ENCODE measurements at regions not wholly inside any gene's neighbourhood (a gene's known extent, or its start where the extent isn't known, plus 50 kb on each side); places are given as distances from the start of the nearest gene placed in this dataset.

- Mint-ChIP-seq H3K4me3 (no peak overlapping the region), H3K36me3 (no peaks in the 10 kb centered on the region), H3K4me1 (no peaks in the 10 kb centered on the region), H3K27ac (no peak overlapping the region), H3K9me3 (peaks cover 0 to 6% (median 0%) of the 10 kb centered on the region in 8 donors), H3K27me3 (peaks cover 0 to 2% of the 10 kb centered on the region in 2 donors)
- no peaks in the 10 kb centered on the region for H3K27me3 ChIP-seq (ENCODE audit: insufficient read depth, low read length)
- DNase-seq: no peak
- H3K9me3 ChIP-seq (ENCODE audit: control insufficient read depth in 1 of 2, low read length in 2 of 2): no peaks in the 10 kb centered on the region
- CTCF ChIA-PET (ENCODE audit: partially characterized antibody): no interaction called here
- H3K4me3 ChIP-seq (ENCODE audit: low read length in 2 of 2): no peak overlapping the region
- no peak overlapping the region for H3K27ac ChIP-seq (ENCODE audit: low read depth, low read length)
- POLR2A ChIA-PET (ENCODE audit: partially characterized antibody): no interaction called here
- no peaks in the 10 kb centered on the region for H3K4me1 ChIP-seq (ENCODE audit: insufficient read depth, low read length)
- H3K36me3 ChIP-seq (ENCODE audit: insufficient read depth, low read length): no peaks in the 10 kb centered on the region
- intact Hi-C loops (cut with micrococcal nuclease): no loop called here
These were observed 424.4 kb downstream of the DSEL start for GRCh38 chr18:67092141-67092540.

- Mint-ChIP-seq H3K4me3 (no peak overlapping the region), H3K36me3 (no peaks in the 10 kb centered on the region), H3K27ac (no peak overlapping the region), H3K9me3 (peaks cover 0 to under 1% (median 0%) of the 10 kb centered on the region in 8 donors), H3K4me1 (no peaks in the 10 kb centered on the region), H3K27me3 (no peaks in the 10 kb centered on the region)
- Histone ChIP-seq H3K9me3 (ENCODE audit: control insufficient read depth in 1 of 2, low read length in 2 of 2) (no peaks in the 10 kb centered on the region), H3K27ac (ENCODE audit: low read depth, low read length) (no peak overlapping the region), H3K4me1 (ENCODE audit: insufficient read depth, low read length) (no peaks in the 10 kb centered on the region), H3K36me3 (ENCODE audit: insufficient read depth, low read length) (no peaks in the 10 kb centered on the region), H3K27me3 (ENCODE audit: insufficient read depth, low read length) (no peaks in the 10 kb centered on the region), H3K4me3 (ENCODE audit: low read length in 2 of 2) (no peak overlapping the region)
- intact Hi-C loops (cut with micrococcal nuclease): no loop called here
- no peak for DNase-seq
- CTCF ChIA-PET (ENCODE audit: partially characterized antibody): no interaction called here
- POLR2A ChIA-PET (ENCODE audit: partially characterized antibody): no interaction called here
These were observed 434.9 kb downstream of the DSEL start for GRCh38 chr18:67081482-67082211.

GRCh38 chr18:67080601-67081000, 435.9 kb downstream of the DSEL start:
- Histone ChIP-seq H3K36me3 (ENCODE audit: insufficient read depth, low read length) (no peaks in the 10 kb centered on the region), H3K4me1 (ENCODE audit: insufficient read depth, low read length) (no peaks in the 10 kb centered on the region), H3K9me3 (ENCODE audit: control insufficient read depth in 1 of 2, low read length in 2 of 2) (no peaks in the 10 kb centered on the region), H3K27ac (ENCODE audit: low read depth, low read length) (no peak overlapping the region), H3K27me3 (ENCODE audit: insufficient read depth, low read length) (no peaks in the 10 kb centered on the region), H3K4me3 (ENCODE audit: low read length in 2 of 2) (no peak overlapping the region)
- DNase-seq: no peak
- peaks cover 0 to 3% (median 0%) of the 10 kb centered on the region in 8 donors for H3K9me3 Mint-ChIP-seq
- H3K36me3 Mint-ChIP-seq: no peaks in the 10 kb centered on the region
- ChIA-PET POLR2A (ENCODE audit: partially characterized antibody) (no interaction called here), CTCF (ENCODE audit: partially characterized antibody) (no interaction called here)
- H3K4me1 Mint-ChIP-seq: no peaks in the 10 kb centered on the region
- H3K27ac Mint-ChIP-seq: no peak overlapping the region
- H3K27me3 Mint-ChIP-seq: no peaks in the 10 kb centered on the region
- intact Hi-C loops (cut with micrococcal nuclease): no loop called here
- no peak overlapping the region for H3K4me3 Mint-ChIP-seq

- intact Hi-C loops (cut with micrococcal nuclease): no loop called here
- Mint-ChIP-seq H3K4me1 (no peaks in the 10 kb centered on the region), H3K9me3 (peaks cover 0 to 6% (median 0%) of the 10 kb centered on the region in 8 donors), H3K27ac (no peak overlapping the region), H3K4me3 (no peak overlapping the region), H3K27me3 (no peaks in the 10 kb centered on the region), H3K36me3 (no peaks in the 10 kb centered on the region)
- no peaks in the 10 kb centered on the region for H3K27me3 ChIP-seq (ENCODE audit: insufficient read depth, low read length)
- POLR2A ChIA-PET (ENCODE audit: partially characterized antibody): no interaction called here
- CTCF ChIA-PET (ENCODE audit: partially characterized antibody): no interaction called here
- no peak for DNase-seq
- H3K4me1 ChIP-seq (ENCODE audit: insufficient read depth, low read length): no peaks in the 10 kb centered on the region
- H3K36me3 ChIP-seq (ENCODE audit: insufficient read depth, low read length): no peaks in the 10 kb centered on the region
- H3K27ac ChIP-seq (ENCODE audit: low read depth, low read length): no peak overlapping the region
- no peaks in the 10 kb centered on the region for H3K9me3 ChIP-seq (ENCODE audit: control insufficient read depth in 1 of 2, low read length in 2 of 2)
- no peak overlapping the region for H3K4me3 ChIP-seq (ENCODE audit: low read length in 2 of 2)
These were observed 442.2 kb downstream of the DSEL start for GRCh38 chr18:67074309-67074708.

- no peaks in the 10 kb centered on the region for H3K4me1 ChIP-seq (ENCODE audit: insufficient read depth, low read length)
- POLR2A ChIA-PET (ENCODE audit: partially characterized antibody): no interaction called here
- Mint-ChIP-seq H3K27me3 (no peaks in the 10 kb centered on the region), H3K9me3 (peaks cover 0 to 6% (median 0%) of the 10 kb centered on the region in 8 donors), H3K27ac (no peak overlapping the region), H3K4me3 (no peak overlapping the region), H3K36me3 (no peaks in the 10 kb centered on the region), H3K4me1 (no peaks in the 10 kb centered on the region)
- DNase-seq: no peak
- H3K4me3 ChIP-seq (ENCODE audit: low read length in 2 of 2): no peak overlapping the region
- H3K36me3 ChIP-seq (ENCODE audit: insufficient read depth, low read length): no peaks in the 10 kb centered on the region
- H3K27ac ChIP-seq (ENCODE audit: low read depth, low read length): no peak overlapping the region
- intact Hi-C loops (cut with micrococcal nuclease): no loop called here
- no peaks in the 10 kb centered on the region for H3K27me3 ChIP-seq (ENCODE audit: insufficient read depth, low read length)
- no peaks in the 10 kb centered on the region for H3K9me3 ChIP-seq (ENCODE audit: control insufficient read depth in 1 of 2, low read length in 2 of 2)
- CTCF ChIA-PET (ENCODE audit: partially characterized antibody): no interaction called here
These were observed 443.7 kb downstream of the DSEL start for GRCh38 chr18:67072791-67073190.

- peaks cover 0 to 6% (median 0%) of the 10 kb centered on the region in 8 donors for H3K9me3 Mint-ChIP-seq
- Histone ChIP-seq H3K27me3 (ENCODE audit: insufficient read depth, low read length) (no peaks in the 10 kb centered on the region), H3K36me3 (ENCODE audit: insufficient read depth, low read length) (no peaks in the 10 kb centered on the region), H3K4me1 (ENCODE audit: insufficient read depth, low read length) (no peaks in the 10 kb centered on the region), H3K27ac (ENCODE audit: low read depth, low read length) (no peak overlapping the region), H3K9me3 (ENCODE audit: control insufficient read depth in 1 of 2, low read length in 2 of 2) (no peaks in the 10 kb centered on the region), H3K4me3 (ENCODE audit: low read length in 2 of 2) (no peak overlapping the region)
- H3K4me1 Mint-ChIP-seq: no peaks in the 10 kb centered on the region
- H3K36me3 Mint-ChIP-seq: no peaks in the 10 kb centered on the region
- H3K27me3 Mint-ChIP-seq: no peaks in the 10 kb centered on the region
- CTCF ChIA-PET (ENCODE audit: partially characterized antibody): no interaction called here
- H3K4me3 Mint-ChIP-seq: no peak overlapping the region
- POLR2A ChIA-PET (ENCODE audit: partially characterized antibody): no interaction called here
- DNase-seq: no peak
- H3K27ac Mint-ChIP-seq: no peak overlapping the region
- intact Hi-C loops (cut with micrococcal nuclease): no loop called here
These were observed 447.9 kb downstream of the DSEL start for GRCh38 chr18:67068608-67069007.

GRCh38 chr18:67047334-67047733, 443.4 kb upstream of the CDH19 start:
- H3K27ac ChIP-seq (ENCODE audit: low read depth, low read length): no peak overlapping the region
- no peaks in the 10 kb centered on the region for H3K36me3 Mint-ChIP-seq
- CTCF ChIA-PET (ENCODE audit: partially characterized antibody): no interaction called here
- H3K4me1 Mint-ChIP-seq: no peaks in the 10 kb centered on the region
- H3K27me3 Mint-ChIP-seq: no peaks in the 10 kb centered on the region
- H3K4me1 ChIP-seq (ENCODE audit: insufficient read depth, low read length): no peaks in the 10 kb centered on the region
- no peak overlapping the region for H3K4me3 ChIP-seq (ENCODE audit: low read length in 2 of 2)
- H3K27me3 ChIP-seq (ENCODE audit: insufficient read depth, low read length): no peaks in the 10 kb centered on the region
- POLR2A ChIA-PET (ENCODE audit: partially characterized antibody): no interaction called here
- peaks cover 0 to 4% (median 2%) of the 10 kb centered on the region in 8 donors for H3K9me3 Mint-ChIP-seq
- intact Hi-C loops (cut with micrococcal nuclease): no loop called here
- H3K4me3 Mint-ChIP-seq: no peak overlapping the region
- no peak for DNase-seq
- no peaks in the 10 kb centered on the region for H3K36me3 ChIP-seq (ENCODE audit: insufficient read depth, low read length)
- no peaks in the 10 kb centered on the region for H3K9me3 ChIP-seq (ENCODE audit: control insufficient read depth in 1 of 2, low read length in 2 of 2)
- no peak overlapping the region for H3K27ac Mint-ChIP-seq

- Histone ChIP-seq H3K27ac (ENCODE audit: low read depth, low read length) (no peak overlapping the region), H3K36me3 (ENCODE audit: insufficient read depth, low read length) (no peaks in the 10 kb centered on the region), H3K4me1 (ENCODE audit: insufficient read depth, low read length) (no peaks in the 10 kb centered on the region), H3K4me3 (ENCODE audit: low read length in 2 of 2) (no peak overlapping the region), H3K27me3 (ENCODE audit: insufficient read depth, low read length) (no peaks in the 10 kb centered on the region), H3K9me3 (ENCODE audit: control insufficient read depth in 1 of 2, low read length in 2 of 2) (no peaks in the 10 kb centered on the region)
- CTCF ChIA-PET (ENCODE audit: partially characterized antibody): no interaction called here
- POLR2A ChIA-PET (ENCODE audit: partially characterized antibody): no interaction called here
- peaks cover 0 to 2% (median under 1%) of the 10 kb centered on the region in 8 donors for H3K9me3 Mint-ChIP-seq
- no peak for DNase-seq
- intact Hi-C loops (cut with micrococcal nuclease): no loop called here
- H3K27me3 Mint-ChIP-seq: no peaks in the 10 kb centered on the region
- no peaks in the 10 kb centered on the region for H3K4me1 Mint-ChIP-seq
- H3K27ac Mint-ChIP-seq: no peak overlapping the region
- no peak overlapping the region for H3K4me3 Mint-ChIP-seq
- no peaks in the 10 kb centered on the region for H3K36me3 Mint-ChIP-seq
These were observed 439.4 kb upstream of the CDH19 start for GRCh38 chr18:67043276-67043675.
